OCI-LY7 (cell line): ENCODE measurements at regions not wholly inside any gene's neighbourhood (a gene's known extent, or its start where the extent isn't known, plus 50 kb on each side); places are given as distances from the start of the nearest gene placed in this dataset.
"Not testable (repeated sequence)": the region's sequence is repeated elsewhere in the genome, so short reads cannot be mapped to it uniquely, and the experiment has no call there.

ENCODE experiments used
- BruUV-seq: library from RNA; stranded (reverse); fragments of 400-500 nt; replicated peaks from 2 replicates; lab custom pipeline; 2021; lab: Mats Ljungman, UMichigan
- CTCF ChIA-PET: fragments of 300-600 bp; sonication (Branson Sonifier 250); formaldehyde crosslinking; loops from one replicate; lab custom pipeline; 2022; ENCODE audit warnings: antibody characterized with exemption; ENCODE audit not compliant: unreplicated experiment; lab: Charles Lee
- POLR2A ChIA-PET: fragments of 300-600 bp; sonication (Branson Sonifier 250); formaldehyde crosslinking; loops from one replicate; lab custom pipeline; 2022; ENCODE audit warnings: antibody characterized with exemption; lab: Charles Lee
- DNase-seq: peaks from one replicate; pipeline ENCODE4 v3.0.0-alpha.2; 2015; ENCODE audit warnings: low spot score
- H2AFZ ChIP-seq: fragments of 200-600 bp; sonication (generic), shearing (Covaris generic); 2 replicates; pipeline ENCODE4 v1.6.1; 2014; ENCODE audit warnings: mild to moderate bottlenecking, antibody characterized with exemption, low read length, moderate library complexity
- H3K27ac ChIP-seq: fragments of 200-600 bp; sonication (generic); 2 replicates; pipeline ENCODE4 v1.5.1; 2014; ENCODE audit warnings: mixed run types, low read depth, mild to moderate bottlenecking, moderate library complexity, low read length, inconsistent platforms; ENCODE audit not compliant: poor library complexity, severe bottlenecking
- H3K36me3 ChIP-seq: fragments of 200-600 bp; sonication (generic); 2 replicates; pipeline ENCODE4 v1.6.1; 2014; ENCODE audit warnings: mild to moderate bottlenecking, antibody characterized with exemption, low read length, moderate library complexity, mixed read lengths; ENCODE audit not compliant: insufficient read depth
- H3K4me1 ChIP-seq: fragments of 200-600 bp; sonication (generic); 2 replicates; pipeline ENCODE4 v1.5.1; 2014; ENCODE audit warnings: mild to moderate bottlenecking, low read length; ENCODE audit not compliant: insufficient read depth, poor library complexity, severe bottlenecking
- H3K4me2 ChIP-seq: fragments of 200-600 bp; sonication (generic); 2 replicates; pipeline ENCODE4 v1.6.1; 2014; ENCODE audit warnings: mild to moderate bottlenecking, low read length
- H3K4me3 ChIP-seq: fragments of 200-600 bp; sonication (generic); 2 replicates; pipeline ENCODE4 v1.5.1; 2014; ENCODE audit warnings: mild to moderate bottlenecking, low read depth, low read length; ENCODE audit not compliant: poor library complexity, severe bottlenecking
- H3K79me2 ChIP-seq: fragments of 200-600 bp; sonication (generic); 2 replicates; pipeline ENCODE4 v1.6.1; 2016; ENCODE audit warnings: low read depth, mild to moderate bottlenecking, low read length, moderate library complexity, mixed read lengths; ENCODE audit not compliant: insufficient read depth
- H3K9me2 ChIP-seq: fragments of 200-600 bp; sonication (generic); 2 replicates; pipeline ENCODE4 v1.6.1; 2016; ENCODE audit warnings: mild to moderate bottlenecking, low read length, mixed read lengths; ENCODE audit not compliant: insufficient read depth
- H3K9me3 ChIP-seq: fragments of 200-600 bp; sonication (generic); 2 replicates; pipeline ENCODE4 v1.6.1; 2014; ENCODE audit warnings: mild to moderate bottlenecking, mixed run types, low read length, mixed read lengths
- H4K20me1 ChIP-seq: fragments of 200-600 bp; sonication (generic); 2 replicates; pipeline ENCODE4 v1.6.1; 2014; ENCODE audit warnings: mild to moderate bottlenecking, antibody characterized with exemption, low read length, moderate library complexity, mixed read lengths; ENCODE audit not compliant: insufficient read depth
- CTCF ChIP-seq: fragments of 200-600 bp; sonication (generic); conservative IDR thresholded peaks from 2 replicates; pipeline ENCODE4 v1.5.1; 2014; ENCODE audit warnings: mild to moderate bottlenecking, antibody characterized with exemption, low read length, moderate library complexity, mixed read lengths
- EZH2phosphoT487 ChIP-seq: fragments of 200-600 bp; sonication (generic); IDR thresholded peaks from 2 replicates; pipeline ENCODE4 v1.6.1; 2018; ENCODE audit warnings: low read depth, borderline replicate concordance, mild to moderate bottlenecking, mixed run types, antibody characterized with exemption, low read length, moderate library complexity, mixed read lengths
- intact Hi-C: fragments of 100-400 bp; cut with micrococcal nuclease; formaldehyde crosslinking; loops from one replicate; pipeline ENCODE4 v1.10.0; 2022; ENCODE audit not compliant: unreplicated experiment

DNA sequence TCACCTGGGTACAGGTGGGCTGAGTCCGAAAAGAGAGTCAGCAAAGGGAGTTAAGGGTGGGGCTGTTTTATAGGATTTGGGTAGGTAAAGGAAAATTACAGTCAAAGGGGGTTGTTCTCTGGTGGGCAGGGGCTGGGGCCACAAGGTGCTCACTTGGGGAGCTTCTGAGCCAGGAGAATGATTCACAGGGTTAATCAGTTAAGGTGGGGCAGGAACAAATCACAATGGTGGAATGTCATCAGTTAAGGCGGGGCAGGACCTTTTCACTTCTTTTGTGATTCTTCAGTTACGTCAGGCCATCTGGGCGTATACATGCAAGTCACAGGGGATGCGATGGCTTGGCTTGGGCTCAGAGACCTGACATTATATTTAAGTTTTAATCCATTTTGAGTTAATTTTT, 179.7 kb upstream of the TRPC7 start:
- H2AFZ ChIP-seq, H4K20me1 ChIP-seq, H3K9me3 ChIP-seq, DNase-seq, H3K4me2 ChIP-seq, H3K4me3 ChIP-seq, H3K27ac ChIP-seq, H3K4me1 ChIP-seq, H3K36me3 ChIP-seq, CTCF ChIA-PET, intact Hi-C loops, H3K9me2 ChIP-seq, H3K79me2 ChIP-seq, BruUV-seq: not testable (repeated sequence)
- POLR2A ChIA-PET: interaction anchor here (0.6 kb wide), 1 partner anchor 549 kb away, joined by 3 read pairs; no protein-coding TSS in a partner anchor

DNA sequence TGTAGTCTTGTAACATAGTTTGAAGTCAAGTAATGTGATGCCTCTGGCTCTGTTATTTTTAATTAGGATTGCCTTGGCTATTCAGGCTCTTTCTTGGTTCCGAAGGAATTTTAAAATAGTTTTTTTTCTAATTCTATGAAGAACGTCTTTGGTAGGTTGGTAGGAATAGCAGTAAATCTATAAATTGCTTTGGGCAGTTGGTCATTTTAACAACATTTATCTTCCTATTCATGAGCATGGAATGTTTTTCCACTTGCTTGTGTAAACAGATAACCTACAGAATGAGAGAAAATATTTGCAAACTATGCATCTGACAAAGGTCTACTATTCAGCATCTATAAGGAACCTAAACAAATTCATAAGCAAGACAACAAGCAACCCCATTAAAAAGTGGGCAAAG, 173.2 kb upstream of the TRPC7 start:
- Histone ChIP-seq H3K36me3 (no peaks in the 10 kb centered on the region), H3K9me3 (no peaks in the 10 kb centered on the region), H2AFZ (no peak overlapping the region), H3K4me1 (no peaks in the 10 kb centered on the region), H3K4me3 (no peak overlapping the region), H3K27ac (no peak overlapping the region), H4K20me1 (no peaks in the 10 kb centered on the region), H3K79me2 (no peaks in the 10 kb centered on the region), H3K4me2 (no peak overlapping the region), H3K9me2 (no peaks in the 10 kb centered on the region)
- intact Hi-C loops: no loop called here
- BruUV-seq: no TSS peak
- DNase-seq: no peak
- no peak for TF ChIP-seq EZH2phosphoT487
- TF ChIP-seq CTCF: no peak
- ChIA-PET POLR2A (no interaction called here), CTCF (no interaction called here)

GRCh38 chr5:136529081-136529480, 163.7 kb upstream of the TRPC7 start:
- H4K20me1 ChIP-seq: no peaks in the 10 kb centered on the region
- no peak for TF ChIP-seq CTCF
- no peaks in the 10 kb centered on the region for H3K9me3 ChIP-seq
- no peak overlapping the region for H3K27ac ChIP-seq
- no peak for DNase-seq
- H3K36me3 ChIP-seq: no peaks in the 10 kb centered on the region
- H3K4me2 ChIP-seq: no peak overlapping the region
- CTCF ChIA-PET: no interaction called here
- no peaks in the 10 kb centered on the region for H3K4me1 ChIP-seq
- no peaks in the 10 kb centered on the region for H3K79me2 ChIP-seq
- H3K4me3 ChIP-seq: no peak overlapping the region
- H3K9me2 ChIP-seq: no peaks in the 10 kb centered on the region
- POLR2A ChIA-PET: no interaction called here
- no peak overlapping the region for H2AFZ ChIP-seq
- no TSS peak for BruUV-seq
- intact Hi-C loops: no loop called here
